ENCODE measurements at regions not wholly inside any gene's neighbourhood (a gene's known extent, or its start where the extent isn't known, plus 50 kb on each side); places are given as distances from the start of the nearest gene placed in this dataset.

DNA sequence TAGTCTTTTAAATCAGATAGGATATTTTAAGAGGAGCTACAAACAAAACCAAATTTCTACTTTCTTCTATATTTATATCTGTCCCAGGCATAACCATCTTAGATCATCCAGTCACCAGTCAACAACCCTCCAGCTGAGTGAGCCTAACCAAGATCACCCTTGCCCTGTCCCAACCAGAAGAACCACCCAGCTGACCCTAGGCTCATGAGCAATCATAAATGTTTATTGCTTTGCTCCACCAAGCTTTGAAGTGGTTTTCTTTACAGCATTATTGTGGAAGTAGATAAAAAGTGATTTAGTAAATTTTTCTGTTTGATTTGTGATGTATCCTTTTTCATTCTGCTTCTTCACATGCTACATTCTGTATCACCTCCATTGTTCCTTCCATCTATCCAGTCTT lies 167.2 kb upstream of the PIEZO2 start:
- TF ChIP-seq HNF4G (IDR thresholded peaks at IDR 0.05) = no peak
- TF ChIP-seq, protein P1, sequence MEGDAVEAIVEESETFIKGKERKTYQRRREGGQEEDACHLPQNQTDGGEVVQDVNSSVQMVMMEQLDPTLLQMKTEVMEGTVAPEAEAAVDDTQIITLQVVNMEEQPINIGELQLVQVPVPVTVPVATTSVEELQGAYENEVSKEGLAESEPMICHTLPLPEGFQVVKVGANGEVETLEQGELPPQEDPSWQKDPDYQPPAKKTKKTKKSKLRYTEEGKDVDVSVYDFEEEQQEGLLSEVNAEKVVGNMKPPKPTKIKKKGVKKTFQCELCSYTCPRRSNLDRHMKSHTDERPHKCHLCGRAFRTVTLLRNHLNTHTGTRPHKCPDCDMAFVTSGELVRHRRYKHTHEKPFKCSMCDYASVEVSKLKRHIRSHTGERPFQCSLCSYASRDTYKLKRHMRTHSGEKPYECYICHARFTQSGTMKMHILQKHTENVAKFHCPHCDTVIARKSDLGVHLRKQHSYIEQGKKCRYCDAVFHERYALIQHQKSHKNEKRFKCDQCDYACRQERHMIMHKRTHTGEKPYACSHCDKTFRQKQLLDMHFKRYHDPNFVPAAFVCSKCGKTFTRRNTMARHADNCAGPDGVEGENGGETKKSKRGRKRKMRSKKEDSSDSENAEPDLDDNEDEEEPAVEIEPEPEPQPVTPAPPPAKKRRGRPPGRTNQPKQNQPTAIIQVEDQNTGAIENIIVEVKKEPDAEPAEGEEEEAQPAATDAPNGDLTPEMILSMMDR (IDR thresholded peaks at IDR 0.05; ENCODE audit: low read depth, low read length, missing input control) = no peak

Measured in liver (tissue), 3 donors.